HG02623 (cell line): ENCODE measurements at regions not wholly inside any gene's neighbourhood (a gene's known extent, or its start where the extent isn't known, plus 50 kb on each side); places are given as distances from the start of the nearest gene placed in this dataset.
"Not testable (repeated sequence)": the region's sequence is repeated elsewhere in the genome, so short reads cannot be mapped to it uniquely, and the experiment has no call there.

Experiments
- ATAC-seq: cut with Tn5 transposase; IDR thresholded peaks from one replicate; pipeline ENCODE4 v1.9.1; 2021; ENCODE audit warnings: moderate library complexity; ENCODE audit not compliant: unreplicated experiment

DNA sequence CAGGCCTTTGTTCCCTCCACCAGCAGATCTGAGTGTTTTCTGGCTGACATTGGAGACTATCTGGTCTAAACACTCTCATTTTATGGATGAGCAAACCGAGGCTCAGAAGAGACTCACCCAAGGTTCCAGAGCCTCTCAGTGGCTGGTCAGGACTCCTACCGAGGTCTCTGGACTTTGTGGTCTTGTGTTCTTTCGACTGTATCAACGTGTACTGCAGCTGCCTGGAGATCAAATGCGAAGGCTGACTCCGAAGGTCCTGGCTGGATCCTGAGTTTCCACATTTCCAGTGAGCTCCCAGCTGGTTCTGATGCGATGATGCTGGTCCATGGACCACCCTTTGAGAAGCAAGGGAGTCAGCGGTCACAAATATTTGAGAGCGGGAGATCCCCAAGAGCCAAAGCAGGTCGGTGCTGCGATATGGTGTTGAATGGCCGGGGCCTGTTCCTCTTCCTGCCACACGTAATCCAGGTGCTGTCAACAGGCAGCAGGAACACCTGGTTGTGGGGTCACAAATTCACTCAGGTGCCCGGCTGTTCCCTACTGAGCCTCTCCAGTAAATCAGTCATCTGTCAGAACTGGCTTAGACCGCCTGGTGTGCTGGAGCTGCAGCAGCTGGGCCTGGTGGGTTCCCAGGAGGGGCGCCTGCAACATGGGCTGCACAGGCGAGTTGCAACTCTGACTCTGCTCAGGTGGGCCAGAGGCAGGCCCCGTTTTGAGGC is 94.8 kb upstream of the USP24 start:
- no peak for ATAC-seq

DNA sequence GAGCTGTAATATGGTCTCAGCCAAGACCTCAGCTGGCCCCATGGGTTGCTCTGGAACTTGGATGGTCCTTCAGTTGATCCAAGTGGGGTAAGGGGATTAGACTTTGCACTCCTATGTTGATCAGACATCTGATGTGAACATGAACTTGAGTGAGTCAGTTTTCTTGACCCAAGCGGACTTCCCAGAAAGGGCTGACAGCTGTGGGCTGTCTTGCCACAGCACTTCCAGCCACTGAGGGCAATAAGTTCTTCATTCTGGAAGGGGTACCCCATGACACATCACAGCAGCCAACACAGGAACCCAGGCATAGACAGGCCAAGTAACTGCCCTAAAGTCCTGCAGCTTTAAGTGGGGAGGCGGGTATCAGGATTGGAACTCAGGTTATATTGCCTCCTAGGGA is 93.9 kb upstream of the USP24 start:
- no peak for ATAC-seq

DNA sequence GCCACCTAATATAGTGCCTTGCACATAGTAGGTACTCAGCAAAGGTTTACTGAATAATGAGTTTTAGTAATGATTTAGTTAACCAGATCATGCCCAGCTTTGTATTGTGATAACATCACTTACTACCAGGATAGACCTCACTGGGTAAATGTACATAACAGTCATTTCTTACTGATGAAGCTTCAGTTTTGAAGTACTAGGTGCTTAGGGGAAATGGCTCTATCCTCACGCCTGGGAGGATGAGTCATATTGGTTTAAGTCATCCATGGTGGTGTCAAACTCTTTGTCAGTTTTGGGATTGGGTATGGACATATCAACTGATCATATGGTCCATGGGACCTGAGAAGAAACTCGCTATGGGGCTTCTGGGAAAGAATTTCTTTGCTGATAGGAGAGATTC is 90.6 kb upstream of the USP24 start:
- ATAC-seq = no peak

DNA sequence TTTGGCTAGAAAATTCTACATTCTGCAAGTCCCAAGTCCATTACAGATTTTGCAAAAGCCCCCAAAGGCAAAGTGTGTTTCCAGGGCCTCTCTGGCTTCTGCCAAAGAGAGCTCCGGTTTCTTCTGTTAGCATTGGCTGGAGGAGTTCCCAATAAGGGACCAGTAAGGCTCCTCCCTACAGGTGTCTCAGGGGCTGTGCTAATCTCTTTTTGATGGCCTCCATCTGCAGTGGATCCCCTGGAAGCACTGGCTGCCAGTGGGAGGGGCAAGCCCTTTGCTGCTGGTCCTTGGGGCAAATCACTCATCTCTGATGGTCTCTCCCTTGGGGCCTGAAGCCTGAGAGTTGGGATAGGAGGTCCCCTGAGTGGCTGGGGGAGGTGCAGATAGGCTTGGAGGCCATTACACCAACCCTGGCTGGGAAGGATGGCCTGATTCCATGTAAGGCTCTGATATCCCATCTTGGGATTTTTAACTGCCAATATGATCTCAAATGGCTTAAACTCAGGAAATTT is 89.1 kb upstream of the USP24 start:
- no peak for ATAC-seq

DNA sequence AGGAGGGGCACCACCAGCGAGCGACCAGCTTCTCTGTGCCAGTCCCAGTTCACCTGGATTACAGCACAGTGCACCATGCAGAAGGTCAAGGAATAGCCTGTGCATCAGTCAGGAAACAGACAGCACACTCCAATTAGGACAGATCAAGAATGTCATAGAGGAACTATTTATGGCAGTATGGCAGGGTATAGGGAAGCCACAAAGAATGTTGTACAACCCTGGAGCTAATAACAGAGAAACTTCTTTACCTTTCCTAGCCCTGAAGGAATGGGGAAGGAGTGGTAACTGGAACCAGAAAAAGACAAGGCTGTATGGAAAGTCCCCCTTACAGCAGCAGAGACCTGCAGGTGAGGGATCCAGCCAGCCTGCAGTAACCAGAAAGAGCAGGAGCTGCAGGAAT is 87.8 kb upstream of the USP24 start:
- no peak for ATAC-seq

DNA sequence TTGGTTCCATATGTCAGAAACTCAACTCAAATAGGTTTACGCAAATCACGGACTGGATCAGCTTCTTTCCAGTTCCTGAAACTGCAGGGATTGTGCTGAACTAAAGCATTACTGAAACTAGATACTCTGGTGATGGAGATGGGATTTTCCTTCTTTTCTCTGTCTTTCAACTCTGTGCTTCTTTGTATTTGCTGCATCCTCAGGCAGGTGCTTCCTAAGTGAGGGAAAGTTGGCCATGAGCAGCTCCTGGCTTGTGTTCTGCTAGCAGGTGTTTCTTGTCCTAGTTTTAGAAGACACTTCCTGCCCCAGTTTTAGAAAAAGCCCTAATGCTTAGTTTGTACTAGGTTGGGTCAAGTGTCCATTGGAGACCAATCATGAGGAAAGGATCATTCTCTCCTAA is 86.7 kb upstream of the USP24 start:
- no peak for ATAC-seq

DNA sequence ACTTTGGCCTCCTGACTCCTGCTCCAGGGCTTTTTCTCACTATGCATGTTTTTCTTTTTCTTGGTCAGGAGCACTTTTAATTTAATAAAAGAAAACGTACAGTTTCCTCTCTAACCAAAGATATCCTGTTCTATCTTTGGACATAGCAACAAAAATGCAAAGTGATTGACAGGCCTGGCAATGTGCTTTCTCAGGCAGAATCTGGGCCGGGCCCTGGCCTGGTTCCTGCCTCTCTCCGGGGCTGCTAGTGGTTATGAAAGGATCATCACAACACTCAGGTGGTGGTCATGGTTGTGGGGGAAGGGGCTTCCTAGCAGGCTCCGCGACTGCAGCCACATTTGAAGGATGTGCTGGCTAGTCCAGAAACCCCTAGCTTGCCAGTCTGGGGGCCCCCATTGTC is 85.8 kb upstream of the USP24 start:
- no peak for ATAC-seq

DNA sequence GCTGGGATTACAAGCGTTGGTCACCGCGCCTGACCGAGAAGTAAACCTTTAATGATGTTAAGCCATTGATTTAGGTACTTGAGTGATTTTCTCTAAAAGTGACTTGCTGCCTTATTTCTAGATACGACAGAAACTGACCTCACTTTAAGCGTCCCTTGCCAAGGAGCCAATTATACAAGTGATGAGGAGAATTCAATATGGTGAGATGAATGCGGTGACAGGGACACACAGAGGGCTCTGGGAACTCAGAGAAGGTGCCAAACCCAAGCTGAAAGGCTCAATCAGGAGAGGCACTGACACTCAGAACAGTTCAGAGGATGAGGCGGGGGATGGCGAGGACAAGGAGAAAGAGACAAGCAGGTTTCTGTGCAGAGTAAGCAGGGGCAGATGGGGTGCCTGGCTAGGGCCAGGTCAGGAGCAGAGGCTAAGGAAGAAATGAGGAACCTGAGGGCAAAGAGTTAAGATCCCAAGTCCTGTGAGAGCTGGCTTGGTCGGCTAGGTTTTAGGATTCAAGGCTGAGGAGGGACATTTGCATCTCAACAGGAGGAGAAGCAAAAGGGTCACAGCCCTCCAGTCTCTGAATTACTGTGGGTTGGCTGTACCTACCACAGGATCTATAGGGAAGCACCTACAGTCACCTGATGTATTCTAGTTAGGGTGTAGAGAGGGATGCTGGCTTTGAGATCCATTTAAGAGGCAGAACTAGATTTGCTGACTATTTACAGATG is 83.2 kb upstream of the USP24 start:
- no peak for ATAC-seq

DNA sequence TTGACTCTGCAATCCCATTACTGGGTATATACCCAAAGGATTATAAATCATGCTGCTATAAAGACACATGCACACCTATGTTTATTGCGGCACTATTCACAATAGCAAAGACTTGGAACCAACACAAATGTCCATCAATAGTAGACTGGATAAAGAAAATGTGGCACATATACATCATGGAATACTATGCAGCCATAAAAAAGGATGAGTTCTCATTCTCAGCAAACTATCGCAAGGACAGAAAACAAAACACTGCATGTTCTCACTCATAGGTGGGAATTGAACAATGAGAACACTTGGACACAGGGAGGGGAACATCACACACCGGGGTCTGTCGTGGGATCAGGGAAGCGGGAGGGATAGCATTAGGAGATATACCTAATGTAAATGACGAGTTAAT is 81.1 kb upstream of the USP24 start:
- not testable (repeated sequence) for ATAC-seq

DNA sequence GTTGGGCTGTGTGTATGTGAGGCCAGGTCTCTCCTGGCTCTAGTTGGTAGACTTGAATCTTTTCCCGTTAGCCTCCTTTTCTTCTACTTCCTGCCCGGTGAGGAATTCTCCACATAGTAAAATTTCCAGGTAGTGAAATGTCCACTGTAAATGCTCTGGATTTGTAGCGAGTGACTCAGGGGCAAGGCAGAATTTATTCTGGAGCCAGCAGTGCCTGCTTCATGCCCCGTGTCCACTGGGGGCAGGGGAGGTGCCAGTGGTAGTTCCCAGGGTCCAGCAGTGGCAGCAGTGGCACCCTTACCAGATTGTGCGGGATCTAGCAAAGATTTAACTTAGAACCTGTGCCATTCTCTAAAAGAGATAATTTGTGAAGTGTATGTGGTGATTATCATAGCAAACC is 74.5 kb upstream of the USP24 start:
- no peak for ATAC-seq

DNA sequence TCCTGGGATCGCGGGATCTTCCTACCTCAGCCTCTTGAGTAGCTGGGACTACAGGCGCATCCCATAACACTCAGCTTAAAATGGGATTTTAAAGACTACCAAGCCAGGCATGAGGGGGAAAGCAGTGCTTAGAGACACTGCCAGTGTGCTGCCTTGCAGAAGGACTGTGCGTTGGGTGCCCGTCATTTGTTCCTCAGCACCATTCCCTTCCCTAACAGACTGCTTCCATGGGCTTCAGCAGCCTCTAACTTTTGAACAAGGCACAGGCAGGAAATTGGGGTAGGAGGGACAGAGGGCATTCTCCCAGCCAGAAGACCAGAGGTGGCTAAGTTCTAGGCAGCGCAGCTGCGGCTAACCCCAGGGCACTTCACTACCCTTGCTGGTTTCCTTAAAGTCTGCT is 73.9 kb upstream of the USP24 start:
- ATAC-seq = no peak

DNA sequence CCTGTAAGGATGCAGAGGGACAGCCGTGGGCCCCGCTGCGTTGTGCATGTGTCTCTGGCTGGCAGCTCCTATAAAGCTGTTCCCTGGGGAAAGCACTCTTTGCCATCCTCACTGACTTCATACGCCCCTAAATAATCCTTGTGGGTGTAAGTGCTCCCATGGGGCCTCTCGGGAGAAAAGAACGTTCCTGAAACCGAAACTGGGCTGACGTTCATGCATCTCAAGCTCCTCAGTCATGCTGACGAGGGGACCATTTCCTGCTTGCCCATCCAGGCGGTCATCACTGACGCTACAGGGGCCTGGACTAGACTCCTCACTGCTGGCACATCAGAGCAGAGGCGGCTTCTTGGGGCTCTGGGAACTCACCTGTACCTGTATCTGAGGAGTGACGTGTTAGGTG is 73.1 kb upstream of the USP24 start:
- peak; percentile 76 for ATAC-seq

DNA sequence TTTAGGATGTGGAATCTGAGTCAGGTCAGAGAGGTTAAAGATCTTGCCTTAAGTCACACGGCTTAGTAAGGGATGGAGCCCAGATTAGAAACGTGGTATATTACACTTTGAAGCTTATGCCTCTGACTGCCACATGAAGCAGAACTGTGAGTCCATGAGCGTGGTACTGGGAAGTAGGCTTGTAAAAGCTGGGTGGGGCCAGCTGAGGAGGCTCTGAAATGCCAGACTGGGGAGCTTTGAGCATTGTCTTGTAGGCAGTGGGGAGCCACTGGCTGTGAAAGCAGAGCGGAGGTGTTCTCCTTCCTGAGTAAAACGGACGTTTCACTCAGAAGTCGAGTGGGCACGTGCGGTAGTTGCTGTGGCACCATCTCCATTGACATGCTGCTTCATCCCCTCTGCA is 72.6 kb upstream of the USP24 start:
- ATAC-seq = peak; percentile 21

DNA sequence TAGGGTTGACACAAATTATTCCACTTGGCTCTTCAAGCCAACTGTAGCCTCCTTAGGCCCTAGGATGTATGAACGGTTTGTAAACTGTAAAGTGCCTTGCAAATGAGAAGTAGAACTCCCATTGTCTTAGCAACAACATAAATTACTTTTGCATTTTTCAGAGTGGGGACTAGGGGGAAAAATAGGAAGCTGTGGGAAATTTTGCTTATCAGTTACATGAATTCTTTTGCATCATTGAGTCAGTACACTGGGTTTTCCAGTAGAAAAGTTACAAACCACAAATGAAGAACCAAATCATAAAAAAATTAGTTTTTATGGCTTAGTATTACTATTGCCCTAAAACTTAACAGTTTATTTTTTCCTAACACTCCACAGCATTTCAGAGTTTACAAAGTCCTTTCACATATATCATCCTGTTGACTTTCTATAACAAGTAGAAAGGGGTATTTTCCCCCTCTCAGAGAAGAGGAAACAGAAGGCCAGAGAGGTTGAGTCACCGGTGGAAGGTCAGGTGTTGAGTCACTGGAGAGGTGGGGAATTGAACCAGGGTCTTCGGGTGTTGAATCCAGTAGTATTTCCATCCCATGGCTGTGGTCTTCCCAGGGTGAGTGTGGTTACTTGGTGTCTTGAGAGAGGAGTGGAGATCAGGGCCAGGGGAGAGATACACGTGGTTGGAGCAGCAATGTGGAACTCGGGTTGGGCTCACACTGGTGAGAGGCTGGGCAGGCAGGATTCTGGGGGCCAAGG is 71.9 kb upstream of the USP24 start:
- no peak for ATAC-seq

DNA sequence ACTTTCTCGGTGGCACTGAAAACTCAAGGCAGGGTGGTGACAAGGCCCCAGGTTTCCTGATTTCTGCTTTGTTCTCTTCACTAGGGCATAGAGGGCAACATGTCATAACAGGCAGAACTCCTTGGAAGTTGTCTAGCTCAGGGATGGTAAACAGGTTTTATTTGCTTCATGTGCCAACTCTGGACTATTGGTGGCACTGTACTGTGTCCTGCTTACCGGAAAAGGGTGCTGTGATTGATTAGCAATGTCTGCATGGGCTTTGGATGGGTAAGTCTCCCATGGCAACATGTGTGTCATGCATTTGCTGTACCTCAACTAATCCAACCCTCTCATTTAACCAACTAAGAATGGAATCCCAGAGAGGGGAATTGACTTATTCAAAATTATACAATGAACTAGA is 70.7 kb upstream of the USP24 start:
- ATAC-seq = no peak

DNA sequence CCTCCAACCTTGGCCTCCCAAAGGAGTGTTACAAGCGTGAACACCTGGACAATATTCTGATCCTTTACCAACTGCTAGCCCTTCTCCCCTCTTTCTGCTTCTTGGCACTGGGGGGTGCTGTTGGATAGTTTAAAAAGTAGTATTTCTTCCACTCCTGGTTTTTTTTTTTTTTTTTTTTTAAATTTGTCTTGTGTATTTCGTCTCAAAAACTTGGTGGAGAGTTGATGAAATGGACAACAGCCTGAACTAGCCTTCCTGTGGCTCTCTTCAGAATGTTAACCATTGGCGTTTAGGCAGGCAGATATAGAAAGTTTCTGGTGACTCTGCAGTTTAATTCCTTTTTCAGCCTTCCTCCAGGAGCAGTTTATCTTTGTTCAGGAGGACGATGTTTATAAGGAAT is 69.7 kb upstream of the USP24 start:
- ATAC-seq = no peak

DNA sequence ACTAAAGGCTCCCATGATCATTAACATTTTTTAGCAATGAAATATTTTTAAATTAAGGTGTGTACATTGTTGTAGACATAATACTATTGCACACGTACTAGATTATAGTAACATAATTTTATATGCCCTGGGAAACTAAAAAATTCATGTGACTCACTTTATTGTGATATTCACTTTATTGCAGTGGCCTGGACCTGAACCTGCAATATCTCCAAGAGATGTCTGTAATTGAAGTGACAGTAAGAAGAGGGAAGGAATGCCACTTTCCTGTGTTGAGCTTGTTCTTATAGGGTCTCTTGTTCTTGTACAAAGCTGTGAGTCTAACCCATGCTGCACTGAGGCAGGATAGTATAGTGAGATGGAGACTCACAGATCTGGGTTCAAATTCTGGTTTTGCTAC is 66.9 kb upstream of the USP24 start:
- ATAC-seq = no peak

DNA sequence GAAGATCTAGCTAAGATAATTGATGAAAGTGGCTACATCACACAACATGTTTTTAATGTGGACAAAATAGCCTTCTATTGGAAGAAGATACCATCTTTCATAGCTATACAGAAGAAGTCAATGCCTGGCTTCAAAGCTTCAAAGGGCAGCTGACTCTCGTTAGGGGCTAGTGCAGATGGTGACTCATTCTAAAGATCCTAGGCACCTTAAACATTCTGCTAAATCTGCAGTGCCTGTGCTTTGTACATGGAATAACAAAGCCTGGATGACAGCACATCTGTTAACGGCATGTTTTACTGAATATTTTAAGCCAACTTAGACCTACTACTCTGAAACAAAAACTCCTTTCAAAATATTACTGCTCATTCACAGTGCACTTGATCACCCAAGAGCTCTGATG is 65.6 kb upstream of the USP24 start:
- ATAC-seq = no peak

DNA sequence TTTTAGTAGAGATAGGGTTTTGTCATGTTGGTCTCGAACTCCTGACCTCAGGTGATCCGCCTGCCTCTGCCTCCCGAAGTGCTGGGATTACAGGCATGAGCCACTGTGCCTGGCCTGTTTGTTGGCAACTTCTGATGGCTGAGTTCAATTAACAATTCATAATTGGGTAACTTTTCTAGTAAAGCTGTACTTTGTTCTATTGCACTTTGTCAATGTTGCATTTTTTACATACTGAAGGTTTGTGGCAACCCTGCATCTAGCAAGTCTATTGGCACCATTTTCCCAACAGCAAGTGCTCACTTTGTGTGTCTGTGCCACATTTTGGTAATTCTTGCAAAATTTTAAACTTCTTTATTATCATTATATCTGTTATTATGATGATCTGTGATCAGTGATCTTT is 64.5 kb upstream of the USP24 start:
- no peak for ATAC-seq

DNA sequence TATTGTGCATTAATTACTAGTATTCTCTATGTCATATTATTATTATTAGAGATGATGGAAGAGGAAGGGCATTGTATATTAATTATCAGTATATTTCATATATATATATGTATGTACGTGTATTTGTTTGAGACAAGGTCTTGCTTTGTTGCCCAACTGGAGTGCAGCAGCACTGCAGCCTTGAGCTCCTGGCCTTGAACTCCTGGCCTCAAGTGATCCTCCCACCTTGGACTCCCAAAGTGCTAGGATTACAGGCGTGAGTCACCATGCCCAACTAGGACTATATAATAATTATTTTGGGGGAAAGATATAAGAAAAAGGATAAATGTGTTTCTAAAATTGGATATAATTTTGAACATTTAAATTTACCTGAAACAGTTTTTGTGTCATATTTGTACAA is 63.2 kb upstream of the USP24 start:
- ATAC-seq = no peak

DNA sequence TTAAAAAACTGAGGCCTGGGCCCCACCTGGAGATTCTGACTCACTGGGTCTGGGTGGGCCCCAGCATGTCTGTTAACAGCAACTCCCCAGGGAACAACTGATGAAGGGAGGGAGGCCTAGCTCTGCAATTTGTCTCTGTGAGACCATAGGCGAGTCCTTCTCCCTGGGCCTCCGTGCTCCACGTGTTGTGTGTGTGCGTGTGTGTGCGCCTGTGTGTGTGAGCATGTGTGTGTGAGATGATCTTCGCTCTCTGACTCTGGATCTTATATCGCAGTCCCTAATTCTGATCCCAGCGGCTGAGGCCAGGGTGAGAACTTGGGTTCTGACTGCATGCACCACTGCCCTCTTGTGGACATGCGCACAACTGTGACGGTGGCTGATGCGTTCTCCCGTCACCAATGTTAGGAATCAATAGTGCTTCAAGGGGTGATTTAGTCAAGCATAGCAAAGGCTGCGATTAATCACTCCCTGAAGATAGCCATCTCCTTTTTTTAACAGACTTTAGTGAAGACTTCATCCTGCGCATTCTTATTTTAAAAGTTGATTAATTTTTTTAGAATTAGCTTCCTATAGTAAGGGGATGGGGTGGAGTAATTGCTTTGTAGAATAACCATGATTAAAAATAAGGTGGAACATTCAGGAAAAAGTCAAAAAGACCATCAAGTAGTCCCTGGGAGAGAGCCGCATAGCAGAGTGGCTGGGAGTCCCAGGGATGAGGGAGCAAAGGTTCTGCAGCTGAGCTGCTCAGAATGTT is 62.4 kb upstream of the USP24 start:
- ATAC-seq = peak; percentile 77
